Thoracic aorta (tissue), 2 donors: ENCODE measurements at regions not wholly inside any gene's neighbourhood (a gene's known extent, or its start where the extent isn't known, plus 50 kb on each side); places are given as distances from the start of the nearest gene placed in this dataset.
"Not testable (repeated sequence)": the region's sequence is repeated elsewhere in the genome, so short reads cannot be mapped to it uniquely, and the experiment has no call there.

Source experiments
- ATAC-seq: fragments of 150-250 bp; one replicate; pipeline ENCODE4 v1.8.0; 2017; ENCODE audit warnings: low read depth; ENCODE audit not compliant: insufficient number of reproducible peaks, low FRiP score
- DNase-seq: peaks from one replicate; pipeline ENCODE4 v3.0.0-alpha.2; 2020; ENCODE audit warnings: low spot score
- H3K27ac ChIP-seq, 2 donors: fragments of 200-600 bp; sonication (generic); 1 replicate in 1 of 2; 2 replicates in 1 of 2; pipeline ENCODE4 v1.5.1; 2016; ENCODE audit warnings: mild to moderate bottlenecking in 2 of 2, moderate library complexity in 2 of 2
- H3K27me3 ChIP-seq: fragments of 200-600 bp; sonication (generic); replicated peaks from 2 replicates; pipeline ENCODE4 v1.6.0; 2016; ENCODE audit warnings: mild to moderate bottlenecking; ENCODE audit not compliant: insufficient read depth
- H3K36me3 ChIP-seq: fragments of 200-600 bp; sonication (generic); one replicate; pipeline ENCODE4 v1.5.1; 2016
- H3K4me1 ChIP-seq, 2 donors: fragments of 200-600 bp; sonication (generic); 1 replicate in 1 of 2; 2 replicates in 1 of 2; pipeline versions ENCODE4 v1.5.1 to v1.6.0; 2016; ENCODE audit warnings: low read depth in 2 of 2, mild to moderate bottlenecking in 1 of 2; ENCODE audit not compliant: control insufficient read depth in 1 of 2
- H3K4me3 ChIP-seq: fragments of 200-600 bp; sonication (generic); 2 replicates; pipeline ENCODE4 v1.5.1; 2016; ENCODE audit warnings: mild to moderate bottlenecking
- H3K9me3 ChIP-seq: fragments of 200-600 bp; sonication (generic); 2 replicates; pipeline ENCODE4 v1.5.1; 2016
- CTCF ChIP-seq: fragments of 200-600 bp; sonication (generic); IDR thresholded peaks from one replicate; pipeline ENCODE4 v1.5.1; 2019; ENCODE audit warnings: antibody characterized with exemption

DNA sequence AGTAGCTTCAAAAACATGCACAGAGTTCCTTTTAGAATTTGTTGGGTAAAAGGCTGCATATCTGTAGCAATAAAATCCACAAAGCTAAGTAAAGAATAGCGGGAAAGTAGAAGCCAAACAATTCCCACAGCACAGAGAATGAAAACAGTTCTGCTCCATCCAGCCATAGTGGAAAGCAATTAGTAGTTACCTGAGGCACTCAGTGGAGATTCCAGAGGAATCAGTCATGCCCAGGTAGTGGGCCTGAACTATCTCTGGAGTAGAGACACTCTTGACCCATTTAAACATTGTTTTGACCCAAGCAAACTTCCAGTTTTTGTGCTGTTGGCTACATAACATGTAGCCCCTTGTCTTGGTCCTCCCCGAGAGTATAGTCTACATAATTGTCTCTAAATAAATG, 559.5 kb upstream of the PTCHD4 start:
- Histone ChIP-seq H3K9me3 (no peaks in the 10 kb centered on the region), H3K27me3 (no peaks in the 10 kb centered on the region), H3K36me3 (no peaks in the 10 kb centered on the region), H3K4me3 (no peak overlapping the region), H3K27ac (no peak overlapping the region), H3K4me1 (no peaks in the 10 kb centered on the region)
- DNase-seq (no peak), ATAC-seq (no peak)
- no peak for TF ChIP-seq CTCF

- no peaks in the 10 kb centered on the region for H3K9me3 ChIP-seq
- no peaks in the 10 kb centered on the region for H3K4me1 ChIP-seq
- no peak for DNase-seq
- no peak overlapping the region for H3K4me3 ChIP-seq
- no peak overlapping the region for H3K27ac ChIP-seq
- H3K27me3 ChIP-seq, result no peaks in the 10 kb centered on the region
- no peak for TF ChIP-seq CTCF
- no peaks in the 10 kb centered on the region for H3K36me3 ChIP-seq
- ATAC-seq, result no peak
These were observed 556.8 kb upstream of the PTCHD4 start for GRCh38 chr6:48667797-48668196.

DNA sequence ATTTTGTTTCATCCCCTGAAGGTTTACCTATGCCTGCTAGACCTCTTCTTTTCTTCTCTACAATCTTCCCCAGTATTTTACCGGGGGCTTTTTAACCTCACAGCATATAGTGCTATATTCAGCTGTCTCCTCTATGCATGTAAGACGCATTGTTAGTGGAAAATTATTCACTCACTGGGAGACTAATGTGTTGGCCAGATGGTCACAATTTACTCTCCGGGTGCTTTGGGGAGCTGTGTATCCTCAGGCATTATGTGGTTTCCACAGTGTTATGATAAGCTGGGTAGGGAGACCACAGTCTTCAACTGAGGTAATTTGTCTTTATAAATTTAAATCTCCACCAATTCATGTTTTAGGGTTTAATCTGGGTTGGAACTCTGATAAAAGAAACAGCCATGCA, 553.8 kb upstream of the PTCHD4 start:
- Histone ChIP-seq H3K4me1 (no peaks in the 10 kb centered on the region), H3K9me3 (no peaks in the 10 kb centered on the region), H3K4me3 (no peak overlapping the region), H3K36me3 (no peaks in the 10 kb centered on the region), H3K27me3 (no peaks in the 10 kb centered on the region), H3K27ac (no peak overlapping the region)
- DNase-seq (no peak), ATAC-seq (no peak)
- no peak for TF ChIP-seq CTCF

DNA sequence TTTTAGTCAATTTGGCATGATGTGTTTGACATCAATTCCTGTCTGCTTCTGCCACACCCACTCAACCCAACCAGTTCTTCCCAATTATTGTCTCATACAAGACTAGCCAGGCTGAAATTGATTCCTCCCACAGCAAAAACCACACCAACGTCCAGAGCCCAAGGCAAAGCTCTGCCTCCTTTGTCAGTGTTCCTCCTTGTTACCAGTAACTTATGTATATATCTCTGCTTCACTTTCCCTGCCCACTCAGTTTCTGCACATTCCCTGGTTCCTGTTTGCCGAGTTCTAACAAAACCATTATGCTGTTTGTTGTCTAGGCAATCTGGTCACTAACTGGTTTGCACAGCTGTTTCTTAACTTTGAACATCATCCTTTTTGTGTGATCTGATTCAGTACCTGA, 547.9 kb upstream of the PTCHD4 start:
- TF ChIP-seq CTCF, result no peak
- H3K27ac ChIP-seq, result no peak overlapping the region
- H3K27me3 ChIP-seq, result no peaks in the 10 kb centered on the region
- no peak for DNase-seq
- H3K4me1 ChIP-seq, result no peaks in the 10 kb centered on the region
- no peak for ATAC-seq
- no peaks in the 10 kb centered on the region for H3K36me3 ChIP-seq
- H3K9me3 ChIP-seq, result no peaks in the 10 kb centered on the region
- H3K4me3 ChIP-seq, result no peak overlapping the region

- no peak for TF ChIP-seq CTCF
- no peaks in the 10 kb centered on the region for H3K4me1 ChIP-seq
- H3K4me3 ChIP-seq, result no peak overlapping the region
- H3K27ac ChIP-seq, result no peak overlapping the region
- ATAC-seq, result no peak
- H3K27me3 ChIP-seq, result no peaks in the 10 kb centered on the region
- H3K9me3 ChIP-seq, result no peaks in the 10 kb centered on the region
- DNase-seq, result no peak
- no peaks in the 10 kb centered on the region for H3K36me3 ChIP-seq
These were observed 530.5 kb upstream of the PTCHD4 start for GRCh38 chr6:48641544-48641943.

GRCh38 chr6:48638796-48639195, 527.8 kb upstream of the PTCHD4 start:
- H3K27me3 ChIP-seq, H3K9me3 ChIP-seq, H3K4me3 ChIP-seq, ATAC-seq, H3K4me1 ChIP-seq, H3K27ac ChIP-seq, H3K36me3 ChIP-seq, DNase-seq: not testable (repeated sequence)
